Panc1 (cell line): ENCODE measurements at regions not wholly inside any gene's neighbourhood (a gene's known extent, or its start where the extent isn't known, plus 50 kb on each side); places are given as distances from the start of the nearest gene placed in this dataset.

Experiments used
- CTCF ChIP-seq: fragments of 450-650 bp; IDR thresholded peaks from 2 replicates; pipeline ENCODE4 v1.5.1; 2017; ENCODE audit warnings: mild to moderate bottlenecking
- POLR2AphosphoS5 ChIP-seq: IDR thresholded peaks from 2 replicates; pipeline ENCODE4 v1.6.1; 2012; ENCODE audit warnings: mild to moderate bottlenecking, low read depth, low read length, moderate library complexity

DNA sequence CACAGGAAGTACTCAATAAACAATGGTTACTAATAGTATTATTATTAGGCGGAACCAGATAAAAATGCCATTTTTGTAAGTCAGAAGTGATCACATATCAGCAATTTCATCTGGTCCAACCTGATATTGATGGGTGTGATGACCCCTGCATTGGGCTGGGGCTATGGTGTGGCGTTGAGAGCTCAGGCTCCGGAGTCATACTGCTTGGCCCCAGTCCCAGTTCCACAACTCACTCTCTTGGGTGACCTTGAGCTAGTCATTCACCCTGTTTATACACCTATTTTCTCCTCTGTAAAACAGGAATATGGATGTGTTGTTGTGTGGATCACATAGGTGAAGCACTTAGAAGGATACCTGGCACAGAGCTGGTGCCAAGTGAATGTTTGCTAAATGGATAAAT, 229.4 kb upstream of the POU3F1 start:
- no peak for TF ChIP-seq CTCF
- TF ChIP-seq POLR2AphosphoS5 = no peak
